ENCODE measurements at regions not wholly inside any gene's neighbourhood (a gene's known extent, or its start where the extent isn't known, plus 50 kb on each side); places are given as distances from the start of the nearest gene placed in this dataset.

- no peak for DNase-seq (ENCODE audit: low read depth, low spot score)
Measured at GRCh38 chr21:20330652-20331051, 667.6 kb upstream of the NCAM2 start.

DNA sequence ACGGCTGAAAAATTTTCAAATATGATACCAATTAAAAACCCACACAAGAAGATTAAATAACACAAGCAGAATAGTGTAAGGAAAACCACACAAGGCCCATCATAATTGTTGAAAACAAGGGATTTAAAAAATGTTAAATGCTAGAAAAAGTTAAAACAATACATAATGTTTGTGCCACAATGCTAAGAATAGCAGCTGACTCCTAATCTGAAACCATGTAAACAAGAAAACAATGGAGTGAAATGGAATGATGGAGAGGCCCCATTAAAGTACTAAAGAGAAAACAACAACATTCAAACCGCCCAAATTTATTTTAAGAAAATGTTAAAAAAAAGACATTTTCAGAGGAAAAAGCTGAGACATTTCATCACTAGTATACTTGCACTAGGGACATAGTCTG lies 663.6 kb upstream of the NCAM2 start:
- no peak for DNase-seq (ENCODE audit: low read depth, low spot score)

DNA sequence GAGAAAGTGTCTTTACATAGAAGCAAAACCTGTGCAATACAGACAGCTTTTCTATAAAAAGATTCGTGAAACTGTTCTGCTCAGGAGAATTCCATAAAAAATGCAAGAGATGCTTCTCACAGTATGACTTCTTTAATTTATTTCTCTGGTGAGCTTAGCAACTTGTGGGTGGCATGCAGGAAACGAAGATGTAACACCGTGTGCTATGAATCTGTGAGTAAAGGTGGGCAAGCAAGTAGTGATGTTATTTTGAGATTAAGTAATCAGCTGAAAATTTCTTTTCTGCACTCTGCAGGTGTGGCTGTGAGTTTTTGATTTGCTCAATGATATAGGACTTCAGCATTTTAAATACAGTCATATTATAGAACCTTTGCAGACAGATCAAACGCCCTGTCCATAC lies 656.8 kb upstream of the NCAM2 start:
- DNase-seq (ENCODE audit: low read depth, low spot score) = no peak

DNA sequence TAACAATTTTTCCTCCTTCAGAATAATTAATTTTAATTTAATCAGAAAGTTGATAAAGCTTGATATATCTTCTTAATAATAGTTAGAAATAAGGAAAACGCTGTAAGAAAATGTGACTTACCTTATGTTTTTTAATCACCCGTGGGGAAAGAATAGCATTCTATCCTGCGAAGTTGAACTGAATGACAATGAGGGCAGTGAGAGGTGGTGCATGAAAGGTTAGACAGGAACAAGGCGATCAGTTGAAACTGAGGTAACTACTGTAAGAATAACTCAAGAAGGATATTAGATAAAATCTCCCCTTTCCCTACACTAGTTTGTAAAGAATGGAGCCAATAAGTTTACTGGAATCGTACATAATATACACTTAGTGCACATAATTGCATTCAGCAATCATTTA lies 655.0 kb upstream of the NCAM2 start:
- no peak for DNase-seq (ENCODE audit: low read depth, low spot score)

DNA sequence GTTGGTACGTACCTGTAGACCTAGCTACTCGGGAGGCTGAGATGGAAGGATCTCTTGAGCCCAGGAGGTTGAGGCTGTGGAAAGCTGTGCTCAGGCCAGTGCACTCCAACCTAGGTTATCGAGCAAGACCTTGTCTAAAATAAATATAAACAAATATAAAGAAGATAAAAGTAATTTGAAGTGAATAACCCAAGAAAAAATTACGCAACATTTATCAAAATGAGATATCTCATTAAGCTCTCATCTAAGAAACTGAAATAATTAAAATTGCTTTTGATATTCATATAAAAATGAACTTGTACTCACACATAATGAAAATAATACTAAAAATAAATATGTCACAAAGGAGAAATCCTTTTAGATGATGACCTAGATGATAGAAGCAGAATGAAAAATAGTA lies 647.1 kb upstream of the NCAM2 start:
- DNase-seq (ENCODE audit: low read depth, low spot score) = no peak

DNA sequence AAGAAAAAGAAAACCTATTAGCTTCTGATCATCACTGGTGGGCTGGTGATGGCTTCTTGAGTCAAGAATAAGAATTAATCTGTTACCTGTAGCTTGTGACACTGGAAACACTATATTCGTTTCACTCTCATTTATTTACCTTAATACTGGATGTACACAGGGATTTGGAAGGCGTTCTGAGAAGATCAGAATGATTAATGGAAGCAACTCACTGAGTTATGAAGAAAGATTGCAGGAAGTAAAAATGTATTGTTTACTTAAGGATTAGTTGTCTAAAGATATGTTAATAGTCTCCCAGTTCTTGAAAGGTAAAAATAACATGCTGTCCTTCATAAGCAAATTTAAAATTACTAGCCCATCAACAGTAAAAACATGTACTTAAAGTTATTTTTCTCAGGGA lies 644.9 kb upstream of the NCAM2 start:
- no peak for DNase-seq (ENCODE audit: low read depth, low spot score)

- DNase-seq (ENCODE audit: low read depth, low spot score) = no peak
Measured at GRCh38 chr21:20373031-20373430, 625.2 kb upstream of the NCAM2 start.

DNA sequence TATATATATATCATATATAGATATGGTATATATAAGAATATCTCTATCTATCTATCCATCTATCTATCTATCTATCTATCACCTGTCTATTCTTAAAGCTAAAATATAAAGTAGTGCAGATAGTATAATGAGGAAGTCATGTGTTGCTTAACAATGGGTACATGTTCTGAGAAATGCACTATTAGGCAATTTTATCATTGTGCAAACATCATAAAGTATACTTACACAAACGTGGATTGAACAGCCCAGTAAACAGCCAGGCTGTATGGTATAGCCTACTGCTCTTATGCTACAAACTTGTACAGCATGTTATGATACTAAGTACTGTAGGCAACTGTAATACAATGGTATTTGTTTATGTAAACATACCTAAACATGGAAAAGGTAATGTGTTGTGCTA lies 621.0 kb upstream of the NCAM2 start:
- no peak for DNase-seq (ENCODE audit: low read depth, low spot score)

DNA sequence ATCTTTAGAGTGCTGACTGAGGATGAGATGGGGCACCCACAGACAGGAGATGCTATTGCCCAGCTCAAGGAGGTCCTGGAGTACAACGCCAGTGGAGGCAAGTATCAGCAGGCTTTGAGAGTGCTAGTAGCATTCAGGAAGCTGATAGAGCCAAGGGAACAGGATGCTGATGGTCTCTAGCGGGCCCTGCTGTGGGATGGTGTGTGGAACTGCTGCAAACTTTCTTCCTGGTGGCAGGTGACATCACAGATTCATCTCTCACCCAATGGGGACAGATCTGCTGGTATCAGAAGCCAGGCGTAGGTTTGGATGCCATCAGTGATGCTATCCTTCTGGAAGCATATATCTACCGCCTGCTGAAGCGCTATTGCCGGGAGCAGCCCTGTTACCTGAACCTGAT lies 609.8 kb upstream of the NCAM2 start:
- no peak for DNase-seq (ENCODE audit: low read depth, low spot score)

- no peak for DNase-seq (ENCODE audit: low read depth, low spot score)
Measured at GRCh38 chr21:20396798-20397197, 601.4 kb upstream of the NCAM2 start.

DNA sequence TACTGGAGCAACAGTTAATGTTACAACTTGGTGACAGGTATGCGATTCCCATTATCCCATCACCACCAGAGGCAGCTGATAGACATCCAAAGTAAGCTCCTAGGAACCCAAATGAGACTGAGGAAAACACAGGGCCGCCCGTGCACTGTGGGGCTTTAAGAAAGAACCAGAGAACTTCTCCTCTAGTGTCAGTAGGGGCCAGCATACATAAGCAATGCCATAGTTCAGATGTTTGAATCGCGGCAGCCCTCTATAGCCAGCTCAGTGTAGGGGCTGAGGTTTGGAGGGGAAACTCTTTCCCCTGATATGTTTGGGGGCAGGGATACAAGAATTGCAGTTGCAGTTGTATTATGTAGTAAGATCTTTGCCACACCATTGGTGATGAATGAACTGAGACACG lies 593.3 kb upstream of the NCAM2 start:
- no peak for DNase-seq (ENCODE audit: low read depth, low spot score)

DNA sequence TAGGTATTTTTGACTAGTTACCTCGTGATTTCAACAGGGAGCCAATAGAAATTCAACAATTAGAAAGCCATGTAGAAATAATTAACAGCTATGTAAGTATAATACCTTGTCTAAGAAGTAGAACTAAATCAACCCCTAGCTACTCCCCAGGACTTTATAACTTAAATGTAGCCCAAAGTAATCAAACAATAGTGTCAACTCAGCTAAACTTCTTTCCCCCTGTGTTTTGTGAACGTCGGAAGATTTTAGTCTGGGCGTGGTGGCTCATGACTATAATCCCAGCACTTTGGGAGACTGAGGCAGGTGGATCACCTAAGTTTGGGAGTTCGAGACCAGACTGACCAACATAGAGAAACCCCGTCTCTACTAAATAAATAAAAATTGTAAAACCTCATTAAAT lies 579.9 kb upstream of the NCAM2 start:
- DNase-seq (ENCODE audit: low read depth, low spot score) = no peak

GRCh38 chr21:20419772-20420171 lies 578.4 kb upstream of the NCAM2 start:
- DNase-seq (ENCODE audit: low read depth, low spot score) = no peak

DNA sequence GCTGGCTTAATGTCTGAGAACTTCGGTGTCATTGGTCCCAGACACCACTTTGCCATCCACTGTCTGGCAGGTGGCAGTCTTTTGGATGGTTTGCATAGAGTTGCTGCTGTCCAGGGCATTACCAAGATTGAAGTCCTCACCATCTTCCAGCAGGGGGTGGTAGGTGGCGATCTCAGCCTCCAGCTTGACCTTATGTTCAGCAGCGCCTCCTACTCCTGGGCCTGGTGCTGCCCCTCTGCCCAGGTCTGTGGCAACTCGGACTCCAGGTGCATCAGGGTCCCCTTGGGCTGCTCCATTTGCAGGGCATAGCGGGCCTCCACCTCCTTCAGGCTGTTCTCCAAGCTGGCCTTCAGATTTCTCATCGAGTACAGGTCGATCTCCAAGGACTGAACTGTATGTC lies 573.3 kb upstream of the NCAM2 start:
- DNase-seq (ENCODE audit: low read depth, low spot score) = no peak

GRCh38 chr21:20425856-20426255 lies 572.4 kb upstream of the NCAM2 start:
- no peak for DNase-seq (ENCODE audit: low read depth, low spot score)

DNA sequence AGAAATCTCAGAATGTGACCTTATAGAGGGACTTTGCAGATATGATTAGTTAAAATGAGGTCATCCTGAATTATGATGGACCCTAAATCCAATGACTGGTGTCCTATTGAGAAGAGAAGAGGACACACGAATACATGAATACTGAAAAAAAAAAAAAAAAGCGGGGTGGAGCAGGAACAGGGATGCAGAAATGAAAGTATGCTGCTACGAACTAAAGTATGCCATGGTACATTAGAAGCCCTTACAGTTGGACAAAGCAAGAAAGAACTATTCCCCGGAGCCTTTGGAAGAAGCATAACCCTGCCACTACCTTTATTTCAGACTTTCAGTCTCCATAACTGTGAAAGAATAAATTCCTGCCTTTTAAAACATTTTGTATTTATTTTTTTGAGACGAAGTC lies 557.9 kb upstream of the NCAM2 start:
- no peak for DNase-seq (ENCODE audit: low read depth, low spot score)

- DNase-seq (ENCODE audit: low read depth, low spot score) = no peak
Measured at GRCh38 chr21:20443558-20444155, 554.6 kb upstream of the NCAM2 start.

GRCh38 chr21:20445971-20446370 lies 552.2 kb upstream of the NCAM2 start:
- DNase-seq (ENCODE audit: low read depth, low spot score) = no peak

DNA sequence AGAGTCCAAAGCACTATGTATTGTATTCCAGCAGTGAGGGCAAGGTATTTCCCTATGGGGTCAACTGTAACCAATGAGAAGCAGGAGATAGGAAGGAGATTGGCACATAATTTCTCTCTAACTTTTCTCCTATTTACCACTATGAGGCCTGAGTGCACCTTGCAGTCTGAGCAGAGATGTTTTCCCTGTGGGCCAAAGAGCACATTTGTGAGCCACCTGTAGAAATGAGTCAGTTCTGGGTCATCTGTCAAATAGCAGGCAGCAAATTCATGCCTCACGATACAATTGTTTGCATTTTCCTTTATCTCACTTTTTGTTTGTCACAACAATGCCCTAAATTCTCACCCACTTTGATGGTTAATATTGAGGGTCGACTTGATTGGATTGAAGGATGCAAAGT lies 547.2 kb upstream of the NCAM2 start:
- DNase-seq (ENCODE audit: low read depth, low spot score) = no peak

DNA sequence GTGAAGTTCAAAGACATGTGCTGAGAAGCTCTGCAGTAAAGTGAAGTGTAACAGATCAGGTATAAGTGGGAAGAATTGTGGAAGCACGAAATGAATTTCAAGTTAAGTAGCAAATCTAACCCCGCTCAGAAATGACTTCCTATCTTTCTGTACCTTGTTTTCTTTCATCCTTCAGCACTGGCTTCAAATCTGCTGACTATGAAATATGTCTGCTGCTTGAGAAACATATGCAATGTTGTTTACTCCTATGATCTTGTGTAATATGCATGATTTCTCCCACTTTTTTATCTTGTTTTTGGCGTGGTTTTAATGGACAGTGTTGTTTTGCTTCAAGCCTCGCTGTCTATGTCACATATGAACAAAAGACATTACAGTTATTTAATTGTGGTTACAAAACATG lies 545.3 kb upstream of the NCAM2 start:
- no peak for DNase-seq (ENCODE audit: low read depth, low spot score)

DNA sequence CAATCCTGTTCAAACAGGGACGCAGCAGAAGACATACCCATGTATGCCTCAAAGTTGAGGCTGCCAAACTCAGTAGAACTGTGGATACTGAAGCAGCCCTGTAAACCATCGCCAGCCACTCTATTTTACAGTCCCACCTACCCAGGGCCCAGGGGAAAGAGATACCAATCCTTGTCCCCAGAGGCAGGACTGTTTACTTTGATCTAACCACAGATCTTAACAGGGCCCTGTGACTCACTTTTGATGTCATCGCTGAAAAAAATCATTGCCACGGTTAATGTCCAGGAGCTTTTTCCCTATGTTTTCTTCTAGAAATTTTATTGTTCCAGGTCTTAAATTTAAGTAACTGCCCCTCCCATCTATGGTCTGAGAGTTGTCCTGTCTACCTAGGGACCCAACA lies 538.4 kb upstream of the NCAM2 start:
- DNase-seq (ENCODE audit: low read depth, low spot score) = no peak

GRCh38 chr21:20463362-20463761 lies 534.8 kb upstream of the NCAM2 start:
- no peak for DNase-seq (ENCODE audit: low read depth, low spot score)

DNA sequence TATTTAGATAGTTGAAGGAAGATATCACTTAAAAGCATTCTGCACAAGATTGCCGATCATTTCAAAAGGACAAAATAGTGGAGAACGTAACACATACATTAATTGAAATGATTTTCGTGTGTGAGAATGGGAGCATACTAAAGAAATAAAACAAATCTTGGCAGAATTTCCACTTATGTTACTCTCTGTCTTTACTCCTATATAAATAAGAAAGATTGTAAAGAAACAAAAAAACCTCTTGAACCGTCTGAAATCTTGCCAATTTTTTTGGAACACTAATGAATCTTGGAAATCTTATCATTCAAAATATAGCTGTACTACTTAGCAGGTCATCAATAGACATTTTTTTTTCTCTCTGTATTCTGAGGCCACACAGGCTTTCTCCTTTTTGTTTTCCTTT lies 528.8 kb upstream of the NCAM2 start:
- DNase-seq (ENCODE audit: low read depth, low spot score) = no peak

GRCh38 chr21:20486303-20486702 lies 511.9 kb upstream of the NCAM2 start:
- DNase-seq (ENCODE audit: low read depth, low spot score) = no peak
